Gastroesophageal sphincter (tissue), 3 donors: ENCODE measurements at regions not wholly inside any gene's neighbourhood (a gene's known extent, or its start where the extent isn't known, plus 50 kb on each side); places are given as distances from the start of the nearest gene placed in this dataset.

ENCODE experiments used
- POLR2A ChIP-seq, 2 donors: fragments of 450-650 bp; IDR thresholded peaks; one replicate each; pipeline ENCODE4 v1.6.1; 2017; ENCODE audit warnings: antibody characterized with exemption in 2 of 2, mild to moderate bottlenecking in 2 of 2, moderate library complexity in 1 of 2
- TF ChIP-seq, protein P1 (sequence below), 4 experiments: fragments of 200-600 bp in 2 of 4; fragments of 450-650 bp in 2 of 4; sonication (generic) in 1 of 4; IDR thresholded peaks; one replicate each; pipeline ENCODE4 v1.5.1; 2017 to 2019; ENCODE audit warnings: antibody characterized with exemption in 4 of 4, mild to moderate bottlenecking in 2 of 4, moderate library complexity in 2 of 4

DNA sequence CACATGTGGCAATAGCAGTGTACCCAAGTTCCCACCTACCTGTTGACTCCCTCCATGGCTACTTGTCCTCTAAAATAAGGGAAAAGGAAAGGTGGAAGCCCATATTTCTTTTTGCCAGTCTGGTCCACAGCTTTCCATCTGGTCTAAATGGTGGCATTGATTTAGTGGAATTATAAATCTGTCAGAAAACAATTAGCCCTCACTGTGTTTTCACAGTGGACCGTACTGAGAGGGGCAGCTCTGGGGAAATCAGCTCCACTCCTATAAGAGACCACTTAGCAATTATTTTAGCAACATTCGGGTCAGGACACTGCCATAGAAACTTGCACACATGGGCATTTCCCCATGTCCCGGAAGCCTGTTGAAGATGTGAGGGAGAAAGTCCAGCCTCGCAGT is 653.4 kb upstream of the MARCKS start:
- TF ChIP-seq, protein P1, sequence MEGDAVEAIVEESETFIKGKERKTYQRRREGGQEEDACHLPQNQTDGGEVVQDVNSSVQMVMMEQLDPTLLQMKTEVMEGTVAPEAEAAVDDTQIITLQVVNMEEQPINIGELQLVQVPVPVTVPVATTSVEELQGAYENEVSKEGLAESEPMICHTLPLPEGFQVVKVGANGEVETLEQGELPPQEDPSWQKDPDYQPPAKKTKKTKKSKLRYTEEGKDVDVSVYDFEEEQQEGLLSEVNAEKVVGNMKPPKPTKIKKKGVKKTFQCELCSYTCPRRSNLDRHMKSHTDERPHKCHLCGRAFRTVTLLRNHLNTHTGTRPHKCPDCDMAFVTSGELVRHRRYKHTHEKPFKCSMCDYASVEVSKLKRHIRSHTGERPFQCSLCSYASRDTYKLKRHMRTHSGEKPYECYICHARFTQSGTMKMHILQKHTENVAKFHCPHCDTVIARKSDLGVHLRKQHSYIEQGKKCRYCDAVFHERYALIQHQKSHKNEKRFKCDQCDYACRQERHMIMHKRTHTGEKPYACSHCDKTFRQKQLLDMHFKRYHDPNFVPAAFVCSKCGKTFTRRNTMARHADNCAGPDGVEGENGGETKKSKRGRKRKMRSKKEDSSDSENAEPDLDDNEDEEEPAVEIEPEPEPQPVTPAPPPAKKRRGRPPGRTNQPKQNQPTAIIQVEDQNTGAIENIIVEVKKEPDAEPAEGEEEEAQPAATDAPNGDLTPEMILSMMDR (IDR thresholded peaks at IDR 0.05) = no peak
- TF ChIP-seq POLR2A (IDR thresholded peaks at IDR 0.05) = no peak
